HepG2 (cell line): ENCODE measurements at regions not wholly inside any gene's neighbourhood (a gene's known extent, or its start where the extent isn't known, plus 50 kb on each side); places are given as distances from the start of the nearest gene placed in this dataset.

ENCODE experiments used
- ATAC-seq: fragments of 200-7000 bp; cut with Tn5 transposase; 3 replicates; pipeline ENCODE4 v1.9.1; 2020; ENCODE audit warnings: mild to moderate bottlenecking, moderate library complexity
- BruUV-seq: library from RNA; stranded (reverse); fragments of 400-500 nt; replicated peaks from 2 replicates; lab custom pipeline; 2021; lab: Mats Ljungman, UMichigan
- CTCF ChIA-PET: fragments of 300-600 bp; formaldehyde crosslinking; extraction: SDS; loops from one replicate; lab custom pipeline; 2021; ENCODE audit warnings: low total read pairs, inconsistent platforms, low intra/inter-chr PET ratio; lab: Yijun Ruan, JAX
- POLR2A ChIA-PET: fragments of 350-600 bp; sonication (Branson Sonifier 250); formaldehyde crosslinking; loops from one replicate; lab custom pipeline; 2020; ENCODE audit warnings: antibody characterized with exemption, inconsistent platforms; lab: Yijun Ruan, JAX
- DNase-seq: peaks from one replicate; pipeline ENCODE4 v3.0.0-alpha.2; 2015; ENCODE audit warnings: low spot score
- FAIRE-seq: peaks from 3 replicates; lab custom pipeline; 2011; peaks lifted over from hg19 to GRCh38; lab: Jason Lieb, UNC
- H2AFZ ChIP-seq: one replicate; pipeline ENCODE4 v1.6.1; 2011; ENCODE audit warnings: low read length, inconsistent platforms
- H3K27ac ChIP-seq: fragments of 300-600 bp; 3 replicates; pipeline ENCODE4 v1.8.0; 2011; ENCODE audit warnings: mixed run types, mild to moderate bottlenecking, mixed read lengths, low read length, inconsistent platforms; ENCODE audit not compliant: insufficient read depth; ENCODE audit errors: extremely low read length
- H3K27me3 ChIP-seq, 2 experiments: fragments of 200-600 bp in 1 of 2; 2 replicates in 1 of 2; 3 replicates in 1 of 2; pipeline versions ENCODE4 v1.6.0 to v1.8.0; 2011; ENCODE audit warnings: low read length in 2 of 2, mild to moderate bottlenecking in 2 of 2, moderate library complexity in 2 of 2, inconsistent platforms in 1 of 2; ENCODE audit not compliant: insufficient read depth in 2 of 2, control insufficient read depth in 1 of 2
- H3K36me3 ChIP-seq, 2 experiments: fragments of 200-600 bp in 1 of 2; replicated peaks in 1 of 2; 2 replicates in 1 of 2; 3 replicates in 1 of 2; pipeline versions ENCODE4 v1.5.1 to v1.8.0; 2011; ENCODE audit warnings: low read length in 2 of 2, inconsistent platforms in 1 of 2; ENCODE audit not compliant: insufficient read depth in 2 of 2, control insufficient read depth in 1 of 2
- H3K4me1 ChIP-seq: 2 replicates; pipeline ENCODE4 v1.5.1; 2012; ENCODE audit warnings: low read length, inconsistent platforms; ENCODE audit not compliant: insufficient read depth
- H3K4me2 ChIP-seq: 2 replicates; pipeline ENCODE4 v1.6.0; 2011; ENCODE audit warnings: low read depth, low read length, inconsistent platforms
- H3K4me3 ChIP-seq, 3 experiments: fragments of 200-600 bp in 1 of 3; sonication (generic), shearing (Covaris generic) in 1 of 3; replicated peaks in 1 of 3; 2 replicates each; pipeline ENCODE4 v1.5.1; 2011 to 2016; ENCODE audit warnings: low read length in 3 of 3, inconsistent platforms in 2 of 3, low read depth in 2 of 3, mild to moderate bottlenecking in 2 of 3, control low read depth in 1 of 3, mixed read lengths in 1 of 3; ENCODE audit not compliant: insufficient read depth in 1 of 3
- H3K79me2 ChIP-seq: one replicate; pipeline ENCODE4 v1.6.1; 2011; ENCODE audit warnings: low read length, inconsistent platforms; ENCODE audit not compliant: insufficient read depth
- H3K9ac ChIP-seq: 2 replicates; pipeline ENCODE4 v1.6.0; 2011; ENCODE audit warnings: mild to moderate bottlenecking, low read depth, low read length, inconsistent platforms; ENCODE audit not compliant: insufficient read depth
- H3K9me3 ChIP-seq: 2 replicates; pipeline ENCODE4 v1.5.1; 2012; ENCODE audit warnings: mild to moderate bottlenecking, low read length
- H4K20me1 ChIP-seq: 2 replicates; pipeline ENCODE4 v1.6.0; 2011; ENCODE audit warnings: inconsistent platforms, mild to moderate bottlenecking, low read length, moderate library complexity; ENCODE audit not compliant: insufficient read depth
- ATF1 ChIP-seq: IDR thresholded peaks from 2 replicates; pipeline ENCODE4 v1.6.1; 2016; ENCODE audit warnings: mild to moderate bottlenecking, control low read depth
- ATF7 ChIP-seq, 2 experiments: fragments of 450-650 bp in 1 of 2; sonication (generic) in 1 of 2; formaldehyde crosslinking in 1 of 2; IDR thresholded peaks; 2 replicates each; pipeline versions ENCODE4 v1.4.0 to v1.6.1; 2016 to 2020; ENCODE audit warnings: antibody characterized with exemption in 1 of 2, mild to moderate bottlenecking in 1 of 2, missing genetic modification reagents in 1 of 2
- CBFB ChIP-seq: sonication (generic); formaldehyde crosslinking; IDR thresholded peaks from 2 replicates; pipeline ENCODE4 v1.4.0; 2020; ENCODE audit warnings: missing genetic modification reagents
- FOSL2 ChIP-seq: sonication (generic); formaldehyde crosslinking; IDR thresholded peaks from 2 replicates; pipeline ENCODE4 v1.4.0; 2020; ENCODE audit warnings: missing genetic modification reagents
- GATAD2A ChIP-seq: IDR thresholded peaks from 2 replicates; pipeline ENCODE4 v1.6.1; 2016
- MAX ChIP-seq: IDR thresholded peaks from 2 replicates; pipeline ENCODE4 v1.6.1; 2012; ENCODE audit warnings: inconsistent platforms
- TOPORS ChIP-seq: sonication (generic); formaldehyde crosslinking; IDR thresholded peaks from 2 replicates; pipeline ENCODE4 v1.8.0; 2023; ENCODE audit warnings: mild to moderate bottlenecking, missing genetic modification reagents
- ZBTB7B ChIP-seq: sonication (generic); formaldehyde crosslinking; IDR thresholded peaks from 2 replicates; pipeline ENCODE4 v1.4.0; 2020; ENCODE audit warnings: missing genetic modification reagents
- ZNF143 ChIP-seq: sonication (generic); formaldehyde crosslinking; IDR thresholded peaks from 2 replicates; pipeline ENCODE4 v1.4.0; 2020; ENCODE audit warnings: missing genetic modification reagents
- ZNF510 ChIP-seq: sonication (generic); formaldehyde crosslinking; IDR thresholded peaks from 2 replicates; pipeline ENCODE4 v1.4.0; 2020; ENCODE audit warnings: low read depth, mild to moderate bottlenecking, missing genetic modification reagents
- ZNF576 ChIP-seq: sonication (generic); formaldehyde crosslinking; IDR thresholded peaks from 2 replicates; pipeline ENCODE4 v1.4.0; 2020; ENCODE audit warnings: mild to moderate bottlenecking, missing genetic modification reagents
- ZNF772 ChIP-seq: sonication (generic); formaldehyde crosslinking; IDR thresholded peaks from 2 replicates; pipeline ENCODE4 v1.5.0; 2020; ENCODE audit warnings: mild to moderate bottlenecking, missing genetic modification reagents
- WGBS: methylation state at CpG from one replicate; pipeline ENCODE4 v1.1.6; 2017; ENCODE audit warnings: low lambda C conversion rate; 5-methylcytosine and 5-hydroxymethylcytosine counted together
- in situ Hi-C: cut with HindIII; loops from 2 replicates; pipeline ENCODE4 v1.10.0; 2017; ENCODE audit warnings: low pct_unique_long_range_greater_than_20kb; ENCODE audit not compliant: extremely low pct_ligation_motif_present
- intact Hi-C: fragments of 100-400 bp; cut with micrococcal nuclease; formaldehyde crosslinking; loops from one replicate; pipeline ENCODE4 v1.10.0; 2022; ENCODE audit not compliant: unreplicated experiment

- 49% methylated on average over 6 of the region's 6 CpGs for WGBS
- no peak overlapping the region for H3K27ac ChIP-seq
- no peak for DNase-seq
- TF ChIP-seq GATAD2A (CRISPR knock-in tag), result no peak
- TF ChIP-seq ZNF772 (CRISPR knock-in tag), result no peak
- TF ChIP-seq CBFB, result no peak
- TF ChIP-seq FOSL2 (CRISPR knock-in tag), result no peak
- TF ChIP-seq ZNF576, result no peak
- no peak for TF ChIP-seq ATF1 (CRISPR knock-in tag)
- no peak for TF ChIP-seq ZBTB7B (CRISPR knock-in tag)
- no peak for TF ChIP-seq TOPORS (CRISPR knock-in tag)
- no peak for TF ChIP-seq ATF7 (IDR thresholded peaks at IDR 0.05)
- TF ChIP-seq ATF7 (CRISPR knock-in tag; IDR thresholded peaks at IDR 0.05), result no peak
- TF ChIP-seq MAX, result no peak
- no peak for TF ChIP-seq ZNF510
- TF ChIP-seq ZNF143 (CRISPR knock-in tag), result no peak
- TF ChIP-seq, all 625 proteins: peak for 0
- ChIA-PET CTCF (no interaction called here), POLR2A (no interaction called here)
- H3K79me2 ChIP-seq, result no peaks in the 10 kb centered on the region
- no peak overlapping the region for H3K4me3 ChIP-seq
- no peaks in the 10 kb centered on the region for H3K9me3 ChIP-seq
- no peaks in the 10 kb centered on the region for H3K36me3 ChIP-seq
- H3K4me1 ChIP-seq, result 0 out of 2 replicates have a peak, but pooled peaks cover 4% of the 10 kb centered on the region
- no peak for FAIRE-seq
- H3K4me2 ChIP-seq, result no peak overlapping the region
- H2AFZ ChIP-seq, result no peak overlapping the region
- in situ Hi-C loops, result no loop called here
- ATAC-seq, result no peak
- intact Hi-C loops, result no loop called here
- no peaks in the 10 kb centered on the region for H4K20me1 ChIP-seq
- no peak overlapping the region for H3K9ac ChIP-seq
- no peaks in the 10 kb centered on the region for H3K27me3 ChIP-seq
- BruUV-seq, result no TSS peak
Observed at GRCh38 chr2:224259831-224260230, 142.1 kb downstream of the FAM124B start.
